Activated CD8-positive, alpha-beta memory T cell treated with anti-CD3 and anti-CD28 coated beads for 36 hours (primary cell): ENCODE measurements at regions not wholly inside any gene's neighbourhood (a gene's known extent, or its start where the extent isn't known, plus 50 kb on each side); places are given as distances from the start of the nearest gene placed in this dataset.

ENCODE experiments used
- CTCF ChIA-PET: fragments of 350-600 bp; sonication (Branson Sonifier 250); formaldehyde crosslinking; loops from one replicate; lab custom pipeline; 2021; ENCODE audit warnings: antibody characterized with exemption; lab: Charles Lee
- POLR2A ChIA-PET: fragments of 350-600 bp; sonication (Branson Sonifier 250); formaldehyde crosslinking; loops from one replicate; lab custom pipeline; 2021; ENCODE audit warnings: antibody characterized with exemption; lab: Charles Lee

- CTCF ChIA-PET, result no interaction called here
- POLR2A ChIA-PET, result no interaction called here
These were observed 839.4 kb downstream of the SLITRK6 start for GRCh38 chr13:84959818-84960217.

- CTCF ChIA-PET, result no interaction called here
- POLR2A ChIA-PET, result no interaction called here
These were observed 844.6 kb downstream of the SLITRK6 start for GRCh38 chr13:84954636-84955035.

DNA sequence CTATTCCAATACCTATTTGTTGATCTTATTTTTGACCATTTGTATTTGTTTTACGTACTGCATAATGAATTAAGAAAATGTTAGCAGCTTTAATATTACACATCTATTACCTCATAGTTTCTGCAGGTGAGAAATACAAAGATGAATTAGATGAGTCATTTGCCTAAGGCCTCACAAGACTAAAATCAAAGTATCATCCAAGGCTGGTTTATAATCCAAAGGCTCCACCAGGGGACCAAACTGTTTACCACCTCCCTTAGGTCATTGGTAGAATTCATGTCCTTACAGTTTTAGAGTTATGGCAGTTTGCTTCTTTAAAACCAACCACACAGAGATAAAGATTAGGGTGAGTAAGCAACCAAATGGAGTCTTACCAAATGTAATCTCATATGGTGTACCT lies 848.1 kb downstream of the SLITRK6 start:
- CTCF ChIA-PET, result no interaction called here
- POLR2A ChIA-PET, result no interaction called here

GRCh38 chr13:84946192-84946591 lies 853.0 kb downstream of the SLITRK6 start:
- CTCF ChIA-PET, result no interaction called here
- POLR2A ChIA-PET, result no interaction called here

DNA sequence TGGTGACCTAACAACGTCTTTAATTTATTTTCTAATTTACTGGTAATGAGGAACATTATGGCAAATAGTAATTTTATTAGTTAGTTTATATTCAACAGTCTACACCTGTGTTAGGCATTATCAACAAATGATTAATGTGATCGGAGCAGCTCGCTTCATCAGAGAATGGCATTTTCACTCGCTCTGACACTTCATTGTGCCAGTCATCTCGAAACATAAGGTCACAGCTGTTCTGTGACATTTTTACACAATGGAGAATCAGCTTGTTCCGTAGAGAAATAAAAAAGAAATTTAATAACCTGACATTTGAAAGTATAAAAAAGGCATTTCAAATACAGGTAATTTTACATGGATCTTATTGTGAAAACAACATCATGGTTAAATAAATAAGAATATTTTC lies 858.4 kb downstream of the SLITRK6 start:
- CTCF ChIA-PET, result no interaction called here
- POLR2A ChIA-PET, result no interaction called here

GRCh38 chr13:84940167-84940566 lies 859.1 kb downstream of the SLITRK6 start:
- CTCF ChIA-PET, result no interaction called here
- POLR2A ChIA-PET, result no interaction called here

DNA sequence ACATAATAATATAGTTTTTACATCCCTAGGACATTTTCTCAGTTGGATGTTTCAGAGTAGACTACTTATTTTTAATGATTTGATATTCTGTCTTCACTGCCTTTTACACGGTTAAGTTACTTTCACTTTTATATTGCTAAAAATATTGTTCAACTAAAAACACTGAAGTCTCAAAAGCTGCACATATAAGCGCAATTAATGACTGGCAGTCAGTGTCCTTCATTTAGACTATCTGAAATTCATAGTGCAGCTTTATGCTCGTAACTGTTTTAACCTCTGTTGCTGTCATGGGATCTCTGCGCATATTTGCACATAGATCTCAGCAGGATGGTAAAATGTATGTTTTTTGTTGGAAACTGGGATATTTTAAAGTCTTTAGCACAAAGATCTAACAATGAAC lies 864.3 kb downstream of the SLITRK6 start:
- ChIA-PET CTCF (no interaction called here), POLR2A (no interaction called here)

DNA sequence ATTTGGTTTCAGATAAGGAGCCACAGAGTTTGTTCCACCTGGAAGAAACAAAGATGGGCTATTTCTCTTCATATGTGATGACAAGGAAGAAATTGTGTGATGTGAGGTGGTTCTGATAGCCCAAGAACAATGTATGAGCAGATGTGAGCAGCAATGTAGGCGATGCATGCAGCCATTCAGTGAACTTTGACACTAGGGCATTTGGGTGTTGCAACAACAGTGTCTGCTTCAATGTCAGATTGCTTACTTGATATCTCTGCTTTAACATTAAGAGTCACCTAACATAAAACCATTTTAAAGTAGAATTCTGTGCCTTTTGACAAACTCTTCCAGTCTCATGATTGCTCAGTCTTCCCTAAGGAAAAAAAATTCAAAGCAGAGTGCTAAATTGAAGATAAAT lies 865.4 kb downstream of the SLITRK6 start:
- POLR2A ChIA-PET, result no interaction called here
- CTCF ChIA-PET, result no interaction called here

DNA sequence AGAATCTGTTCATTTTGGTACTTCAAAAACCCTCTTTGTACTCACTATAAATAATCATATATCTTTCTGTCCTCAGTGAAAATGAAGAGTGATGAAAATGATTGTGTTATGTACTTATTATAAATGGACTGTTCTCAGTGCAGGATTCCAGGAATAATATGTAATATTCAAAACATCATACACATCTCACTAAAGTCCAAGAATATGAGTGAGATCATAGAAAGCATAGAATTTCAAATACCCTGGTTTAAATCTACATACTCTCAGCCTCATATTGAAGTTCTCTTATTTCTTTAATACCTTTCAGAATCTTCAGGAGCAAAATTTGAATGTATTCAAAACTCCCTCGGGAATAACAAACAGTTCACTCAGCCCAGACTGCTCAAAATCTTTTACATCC lies 868.0 kb downstream of the SLITRK6 start:
- CTCF ChIA-PET, result no interaction called here
- POLR2A ChIA-PET, result no interaction called here

GRCh38 chr13:84927442-84928169 lies 871.6 kb downstream of the SLITRK6 start:
- CTCF ChIA-PET, result no interaction called here

DNA sequence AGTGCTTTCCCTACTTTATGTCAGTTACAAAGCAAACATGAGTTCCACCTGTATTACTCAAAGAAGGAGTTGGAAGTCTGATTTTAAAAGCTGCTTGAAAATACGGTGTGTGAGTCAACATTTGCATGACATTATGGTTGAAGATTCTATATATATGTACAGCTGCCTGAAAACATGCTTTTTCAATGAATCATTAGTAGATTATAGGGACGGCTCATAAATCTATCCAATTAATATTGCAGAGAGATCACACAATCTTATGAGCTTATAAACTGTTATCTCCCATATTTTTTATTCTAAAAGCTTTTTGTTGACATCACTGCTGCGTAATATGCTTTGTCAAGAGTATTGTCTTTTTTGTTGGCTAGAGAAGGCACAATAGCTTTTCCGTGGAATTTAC lies 873.8 kb downstream of the SLITRK6 start:
- ChIA-PET CTCF (no interaction called here), POLR2A (no interaction called here)

More at GRCh38 chr13:84927442-84928169, 871.6 kb downstream of the SLITRK6 start:
- POLR2A ChIA-PET, result no interaction called here

DNA sequence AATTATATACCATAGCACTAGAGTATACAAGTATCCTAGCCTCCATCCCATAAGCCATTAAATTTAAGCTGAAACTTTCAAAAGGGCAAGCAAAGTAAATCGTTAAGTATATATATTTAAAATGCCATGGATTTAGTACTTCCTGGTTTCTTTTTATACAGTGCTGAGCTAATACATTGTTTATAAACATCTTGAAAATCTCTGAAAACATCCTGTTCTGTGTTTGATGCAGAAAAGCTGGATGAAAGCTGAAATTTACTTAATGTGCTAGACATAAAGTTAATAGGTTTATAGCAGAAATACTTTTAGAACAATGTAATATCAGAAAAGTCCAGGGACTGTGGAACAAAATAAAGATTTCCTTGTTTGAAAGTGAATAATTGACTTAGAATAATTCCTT lies 875.4 kb downstream of the SLITRK6 start:
- POLR2A ChIA-PET, result no interaction called here
- CTCF ChIA-PET, result no interaction called here

DNA sequence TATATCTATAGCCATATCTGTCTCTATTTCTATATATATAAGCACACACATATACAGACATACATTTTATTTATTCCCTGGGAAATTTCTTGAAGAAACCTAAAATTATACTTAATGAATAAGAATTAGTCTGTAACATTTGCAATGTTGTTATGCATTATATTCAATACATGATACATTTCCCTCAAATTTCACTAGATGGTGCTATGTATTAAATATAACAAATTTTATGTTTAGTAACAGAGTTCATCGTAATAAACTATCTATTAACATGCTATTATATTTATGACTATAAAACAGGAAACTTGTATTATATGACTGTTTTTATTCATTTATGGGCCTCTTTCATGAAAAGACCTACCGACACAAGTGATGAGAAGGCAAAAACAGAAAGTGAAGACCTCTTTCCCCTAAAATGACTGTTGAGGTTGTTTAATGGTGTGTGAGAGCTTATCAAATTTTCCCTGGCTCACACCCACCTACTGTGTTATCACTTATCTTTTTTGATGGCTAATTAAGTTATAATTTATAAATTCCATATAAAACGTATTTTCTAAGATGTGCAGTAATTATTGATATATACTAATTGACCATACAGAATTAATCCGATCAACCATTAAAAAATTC lies 881.9 kb downstream of the SLITRK6 start:
- ChIA-PET POLR2A (no interaction called here), CTCF (no interaction called here)

DNA sequence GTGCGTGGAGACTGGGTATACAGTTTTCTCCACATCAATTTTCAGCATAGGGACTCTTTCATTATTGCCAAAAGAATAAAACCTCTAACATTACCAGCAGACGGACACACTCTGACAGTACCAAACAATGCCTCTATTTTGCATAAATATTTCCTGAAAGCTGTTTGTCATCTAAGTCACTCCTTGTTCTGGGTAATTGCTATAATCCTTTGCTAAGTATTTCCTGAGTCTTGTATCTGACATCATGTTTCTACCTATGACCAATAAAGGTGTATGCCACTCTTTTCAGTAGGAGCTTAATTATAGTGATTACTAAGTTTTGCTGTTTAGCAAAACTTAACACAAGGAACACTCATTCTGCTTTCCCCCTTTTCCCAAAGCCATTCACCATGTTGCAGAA lies 886.5 kb downstream of the SLITRK6 start:
- ChIA-PET CTCF (no interaction called here), POLR2A (no interaction called here)

- ChIA-PET CTCF (no interaction called here), POLR2A (no interaction called here)
These were observed 888.8 kb downstream of the SLITRK6 start for GRCh38 chr13:84910423-84910822.

- CTCF ChIA-PET, result no interaction called here
These were observed 895.8 kb downstream of the SLITRK6 start for GRCh38 chr13:84903391-84903790.

DNA sequence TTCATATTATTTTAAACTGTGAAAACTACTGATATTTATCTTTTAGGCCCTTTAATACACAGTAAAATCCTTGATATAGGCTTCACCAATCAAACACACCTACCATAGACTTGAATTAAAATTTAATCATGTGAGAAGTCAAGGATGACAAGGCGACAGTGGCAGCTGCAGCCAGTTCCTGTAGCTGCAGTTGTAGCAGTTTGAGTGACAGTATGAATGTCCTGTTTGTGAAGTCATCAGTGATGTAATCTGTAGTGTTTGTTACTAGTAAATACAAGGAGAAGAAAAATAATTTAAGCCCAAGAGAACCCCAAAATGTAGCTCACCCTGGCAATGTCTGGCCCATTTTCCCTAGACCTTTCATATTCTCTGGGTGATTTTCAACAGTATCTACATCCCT lies 897.0 kb downstream of the SLITRK6 start:
- POLR2A ChIA-PET, result no interaction called here
- CTCF ChIA-PET, result no interaction called here

More at GRCh38 chr13:84903391-84903790, 895.8 kb downstream of the SLITRK6 start:
- POLR2A ChIA-PET, result no interaction called here

DNA sequence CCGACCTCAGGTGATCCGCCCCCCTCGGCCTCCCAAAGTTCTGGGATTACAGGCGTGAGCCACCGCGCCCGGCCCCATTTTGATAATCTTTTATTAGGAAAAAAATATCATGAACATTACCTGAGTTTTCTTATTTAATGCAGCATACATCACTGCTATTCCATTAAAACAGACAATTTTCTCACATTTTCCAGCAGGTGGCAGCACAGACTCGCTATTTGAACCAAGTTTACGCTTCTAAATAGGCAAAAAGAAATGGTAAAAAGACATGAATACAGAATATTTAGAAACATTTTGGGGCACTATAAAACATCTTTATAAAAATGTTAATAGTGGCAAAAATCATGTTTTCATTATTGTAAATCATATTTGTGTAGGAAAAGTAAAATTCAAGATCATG lies 903.1 kb downstream of the SLITRK6 start:
- POLR2A ChIA-PET, result no interaction called here
- CTCF ChIA-PET, result interaction anchor here (1.0 to 1.1 kb wide), 2 partner anchors 19 to 466 kb away, joined by 3 read pairs; no protein-coding TSS in a partner anchor

DNA sequence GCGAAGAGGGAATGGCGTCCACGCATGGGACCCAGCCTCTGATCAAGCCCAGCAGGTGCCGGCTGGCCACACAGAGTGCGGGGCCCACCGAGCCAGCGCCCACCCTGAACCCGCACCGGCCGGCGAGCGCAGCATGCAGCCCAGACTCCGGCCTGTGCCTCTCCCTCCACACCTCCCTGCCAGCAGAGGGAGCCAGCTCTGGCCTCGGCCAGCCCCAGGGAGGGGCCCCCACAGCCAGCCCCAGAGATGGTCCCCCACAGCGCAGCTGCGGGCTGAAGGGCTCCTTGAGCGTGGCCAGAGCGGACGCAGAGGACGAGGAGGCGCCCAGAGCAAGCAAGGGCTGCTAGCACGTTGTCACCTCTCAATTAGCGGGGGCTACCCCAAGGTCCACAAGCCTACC lies 904.5 kb downstream of the SLITRK6 start:
- CTCF ChIA-PET, result no interaction called here
- POLR2A ChIA-PET, result no interaction called here

DNA sequence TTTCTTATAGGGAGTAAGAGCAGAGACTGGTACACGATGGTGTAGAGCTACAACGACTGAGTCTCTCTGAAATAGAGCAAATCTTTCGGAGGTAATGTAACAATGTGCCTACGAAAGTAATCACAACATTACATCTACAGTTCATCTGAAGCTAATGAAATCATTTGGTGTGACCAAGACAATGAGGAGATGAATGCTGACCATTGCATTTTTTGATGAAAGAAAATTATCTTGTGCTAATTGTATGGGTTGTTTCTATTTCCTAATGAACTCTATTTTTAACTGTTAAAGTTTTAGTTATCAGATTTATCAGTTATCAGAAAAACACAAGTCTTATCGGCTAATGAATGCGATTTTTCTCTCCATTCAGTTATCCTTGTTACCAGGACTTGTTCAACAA lies 913.4 kb downstream of the SLITRK6 start:
- POLR2A ChIA-PET, result no interaction called here
- CTCF ChIA-PET, result no interaction called here

GRCh38 chr13:84873951-84874350 lies 925.3 kb downstream of the SLITRK6 start:
- CTCF ChIA-PET, result no interaction called here
- POLR2A ChIA-PET, result interaction anchor here (0.5 kb wide), 1 partner anchor 281 kb away, joined by 3 read pairs; no protein-coding TSS in a partner anchor
